Fibroblast of mammary gland (primary cell): ENCODE measurements at regions not wholly inside any gene's neighbourhood (a gene's known extent, or its start where the extent isn't known, plus 50 kb on each side); places are given as distances from the start of the nearest gene placed in this dataset.
A peak's percentile ranks its signal among the peaks of the same experiment; 100 is the strongest.

Experiments used
- DNase-seq: peaks from one replicate; pipeline ENCODE4 v3.0.0-alpha.2; 2010; ENCODE audit warnings: low read depth
- H3K4me3 ChIP-seq: 2 replicates; pipeline ENCODE4 v1.5.1; 2011; ENCODE audit warnings: low read depth, mild to moderate bottlenecking, low read length, moderate library complexity; ENCODE audit not compliant: control insufficient read depth
- CTCF ChIP-seq: conservative IDR thresholded peaks from 2 replicates; pipeline ENCODE4 v1.5.1; 2011; ENCODE audit warnings: low read depth, low read length, inconsistent platforms; ENCODE audit not compliant: control insufficient read depth, insufficient read depth

GRCh38 chr12:4856596-4856995, 53.1 kb upstream of the KCNA1 start:
- H3K4me3 ChIP-seq = no peak overlapping the region
- TF ChIP-seq CTCF = no peak
- DNase-seq = no peak

- peak; percentile 64 for DNase-seq
- TF ChIP-seq CTCF = peak; percentile 92
- no peak overlapping the region for H3K4me3 ChIP-seq
These were observed 52.0 kb upstream of the KCNA1 start for GRCh38 chr12:4857472-4858291.

GRCh38 chr12:4858386-4858785, 51.3 kb upstream of the KCNA1 start:
- no peak for DNase-seq
- no peak for TF ChIP-seq CTCF
- H3K4me3 ChIP-seq = no peak overlapping the region

GRCh38 chr12:4859478-4860210, 50.1 kb upstream of the KCNA1 start:
- TF ChIP-seq CTCF = no peak
- no peak overlapping the region for H3K4me3 ChIP-seq
- DNase-seq = no peak
